ENCODE measurements at regions not wholly inside any gene's neighbourhood (a gene's known extent, or its start where the extent isn't known, plus 50 kb on each side); places are given as distances from the start of the nearest gene placed in this dataset.

GRCh38 chr3:79947957-79948356 lies 180.2 kb upstream of the ROBO1 start:
- TF ChIP-seq CTCF (conservative IDR thresholded peaks at IDR 0.05): no peak
- TF ChIP-seq ZFX (IDR thresholded peaks at IDR 0.05): no peak
